Liver (tissue), 7 donors: ENCODE measurements at regions not wholly inside any gene's neighbourhood (a gene's known extent, or its start where the extent isn't known, plus 50 kb on each side); places are given as distances from the start of the nearest gene placed in this dataset.

Experiments
- DNase-seq: peaks from one replicate; pipeline ENCODE4 v3.0.0-alpha.2; 2017; ENCODE audit warnings: low spot score
- H3K27ac ChIP-seq, 2 donors: one replicate each; pipeline ENCODE4 v1.7.0; 2013; ENCODE audit warnings: inconsistent platforms in 2 of 2, low read length in 2 of 2, control low read depth in 1 of 2, low read depth in 1 of 2, mild to moderate bottlenecking in 1 of 2
- H3K27me3 ChIP-seq, 4 donors: one replicate each; pipeline versions ENCODE4 v1.6.1 to v1.7.0; 2013; ENCODE audit warnings: low read length in 3 of 4, inconsistent platforms in 1 of 4, mild to moderate bottlenecking in 1 of 4, moderate library complexity in 1 of 4; ENCODE audit not compliant: control insufficient read depth in 4 of 4, insufficient read depth in 4 of 4
- H3K36me3 ChIP-seq, 4 donors: one replicate each; pipeline versions ENCODE4 v1.6.1 to v1.7.0; 2013; ENCODE audit warnings: low read length in 3 of 4, mild to moderate bottlenecking in 3 of 4, low read depth in 1 of 4, moderate library complexity in 1 of 4; ENCODE audit not compliant: control insufficient read depth in 4 of 4, insufficient read depth in 3 of 4
- H3K4me1 ChIP-seq, 4 donors: one replicate each; pipeline versions ENCODE4 v1.6.1 to v1.7.0; 2013; ENCODE audit warnings: low read length in 3 of 4, mild to moderate bottlenecking in 3 of 4, moderate library complexity in 1 of 4; ENCODE audit not compliant: control insufficient read depth in 4 of 4, insufficient read depth in 4 of 4
- H3K4me3 ChIP-seq, 3 donors: one replicate each; pipeline versions ENCODE4 v1.6.1 to v1.7.0; 2013; ENCODE audit warnings: low read length in 3 of 3, control low read depth in 1 of 3, low read depth in 1 of 3, mild to moderate bottlenecking in 1 of 3
- H3K9ac ChIP-seq, 2 donors: one replicate each; pipeline ENCODE4 v1.7.0; 2013; ENCODE audit warnings: low read length in 2 of 2, mild to moderate bottlenecking in 2 of 2, moderate library complexity in 2 of 2, control low read depth in 1 of 2, low read depth in 1 of 2
- H3K9me3 ChIP-seq, 4 donors: one replicate each; pipeline versions ENCODE4 v1.6.1 to v1.7.0; 2013; ENCODE audit warnings: low read length in 3 of 4; ENCODE audit not compliant: control insufficient read depth in 4 of 4
- EGR1 ChIP-seq, 2 donors: IDR thresholded peaks; 2 replicates each; pipeline ENCODE4 v1.6.1; 2016 to 2018; ENCODE audit warnings: antibody characterized with exemption in 2 of 2, low read depth in 2 of 2
- FOXA2 ChIP-seq: IDR thresholded peaks from 2 replicates; pipeline ENCODE4 v1.6.1; 2016; ENCODE audit warnings: antibody characterized with exemption
- GABPA ChIP-seq, 2 donors: IDR thresholded peaks in 1 of 2; conservative IDR thresholded peaks in 1 of 2; 2 replicates each; pipeline ENCODE4 v1.6.1; 2016; ENCODE audit warnings: antibody characterized with exemption in 2 of 2, mild to moderate bottlenecking in 1 of 2, moderate library complexity in 1 of 2
- HNF4A ChIP-seq, 2 donors: conservative IDR thresholded peaks; 2 replicates each; pipeline ENCODE4 v1.6.1; 2016; ENCODE audit warnings: antibody characterized with exemption in 2 of 2, mild to moderate bottlenecking in 2 of 2
- HNF4G ChIP-seq: IDR thresholded peaks from 2 replicates; pipeline ENCODE4 v1.6.1; 2016; ENCODE audit warnings: antibody characterized with exemption
- JUND ChIP-seq, 2 donors: IDR thresholded peaks; 2 replicates each; pipeline ENCODE4 v1.6.1; 2016; ENCODE audit warnings: antibody characterized with exemption in 2 of 2
- NR2F2 ChIP-seq: IDR thresholded peaks from 2 replicates; pipeline ENCODE4 v1.6.1; 2016; ENCODE audit warnings: antibody characterized with exemption
- RAD21 ChIP-seq, 2 donors: IDR thresholded peaks; 2 replicates each; pipeline ENCODE4 v1.6.1; 2016; ENCODE audit warnings: antibody characterized with exemption in 2 of 2, mild to moderate bottlenecking in 2 of 2
- RXRA ChIP-seq, 2 donors: IDR thresholded peaks; 2 replicates each; pipeline ENCODE4 v1.6.1; 2017 to 2018; ENCODE audit warnings: antibody characterized with exemption in 2 of 2, mild to moderate bottlenecking in 1 of 2
- SP1 ChIP-seq: IDR thresholded peaks from 2 replicates; pipeline ENCODE4 v1.6.1; 2018; ENCODE audit warnings: antibody characterized with exemption, mild to moderate bottlenecking
- TAF1 ChIP-seq: conservative IDR thresholded peaks from 2 replicates; pipeline ENCODE4 v1.6.1; 2016; ENCODE audit warnings: antibody characterized with exemption, mild to moderate bottlenecking
- YY1 ChIP-seq: IDR thresholded peaks from 2 replicates; pipeline ENCODE4 v1.6.1; 2016; ENCODE audit warnings: antibody characterized with exemption, mild to moderate bottlenecking
- WGBS: extraction: QIAGEN DNeasy Blood & Tissue Kit; methylation state at CpG from one replicate; pipeline ENCODE4 v1.1.7; 2013; 5-methylcytosine and 5-hydroxymethylcytosine counted together
- TF ChIP-seq, protein P1 (sequence below): IDR thresholded peaks from 2 replicates; pipeline ENCODE4 v1.6.1; 2016; ENCODE audit warnings: antibody characterized with exemption, mild to moderate bottlenecking
- TF ChIP-seq, protein P2 (sequence below): IDR thresholded peaks from 2 replicates; pipeline ENCODE4 v1.6.1; 2016; ENCODE audit warnings: antibody characterized with exemption
- TF ChIP-seq, protein P3 (sequence below): IDR thresholded peaks from 2 replicates; pipeline ENCODE4 v1.6.1; 2016; ENCODE audit warnings: antibody characterized with exemption
- TF ChIP-seq, protein P4 (sequence below): IDR thresholded peaks from 2 replicates; pipeline ENCODE4 v1.6.1; 2016; ENCODE audit warnings: antibody characterized with exemption
- donor health status: healthy.
- donor health status: healthy.
- donor health status: healthy.
- donor health status: healthy.

DNA sequence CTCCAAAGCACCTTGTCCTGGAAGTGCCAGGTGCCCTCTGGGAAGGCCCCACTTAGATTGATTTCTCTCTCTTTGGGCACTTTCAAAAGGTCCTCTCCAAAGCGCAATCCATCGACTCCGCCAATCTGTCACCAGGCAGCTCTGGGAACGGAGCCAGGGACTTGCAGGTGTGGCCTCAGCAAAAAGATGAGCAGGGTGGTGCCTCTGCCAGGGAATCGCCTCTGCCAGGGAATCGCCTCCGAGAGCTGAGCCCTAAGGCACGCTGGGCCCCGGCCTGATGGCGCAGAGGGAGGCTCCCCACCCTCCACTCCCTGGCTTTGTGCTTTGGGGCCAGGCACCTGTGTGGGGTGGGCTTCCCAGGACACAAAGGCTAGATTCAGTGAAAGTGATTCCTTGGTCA, 1391.3 kb downstream of the TBC1D22A start:
- 83% methylated on average over 10 of the region's 10 CpGs for WGBS
- TF ChIP-seq HNF4G, result no peak
- TF ChIP-seq, protein P1, sequence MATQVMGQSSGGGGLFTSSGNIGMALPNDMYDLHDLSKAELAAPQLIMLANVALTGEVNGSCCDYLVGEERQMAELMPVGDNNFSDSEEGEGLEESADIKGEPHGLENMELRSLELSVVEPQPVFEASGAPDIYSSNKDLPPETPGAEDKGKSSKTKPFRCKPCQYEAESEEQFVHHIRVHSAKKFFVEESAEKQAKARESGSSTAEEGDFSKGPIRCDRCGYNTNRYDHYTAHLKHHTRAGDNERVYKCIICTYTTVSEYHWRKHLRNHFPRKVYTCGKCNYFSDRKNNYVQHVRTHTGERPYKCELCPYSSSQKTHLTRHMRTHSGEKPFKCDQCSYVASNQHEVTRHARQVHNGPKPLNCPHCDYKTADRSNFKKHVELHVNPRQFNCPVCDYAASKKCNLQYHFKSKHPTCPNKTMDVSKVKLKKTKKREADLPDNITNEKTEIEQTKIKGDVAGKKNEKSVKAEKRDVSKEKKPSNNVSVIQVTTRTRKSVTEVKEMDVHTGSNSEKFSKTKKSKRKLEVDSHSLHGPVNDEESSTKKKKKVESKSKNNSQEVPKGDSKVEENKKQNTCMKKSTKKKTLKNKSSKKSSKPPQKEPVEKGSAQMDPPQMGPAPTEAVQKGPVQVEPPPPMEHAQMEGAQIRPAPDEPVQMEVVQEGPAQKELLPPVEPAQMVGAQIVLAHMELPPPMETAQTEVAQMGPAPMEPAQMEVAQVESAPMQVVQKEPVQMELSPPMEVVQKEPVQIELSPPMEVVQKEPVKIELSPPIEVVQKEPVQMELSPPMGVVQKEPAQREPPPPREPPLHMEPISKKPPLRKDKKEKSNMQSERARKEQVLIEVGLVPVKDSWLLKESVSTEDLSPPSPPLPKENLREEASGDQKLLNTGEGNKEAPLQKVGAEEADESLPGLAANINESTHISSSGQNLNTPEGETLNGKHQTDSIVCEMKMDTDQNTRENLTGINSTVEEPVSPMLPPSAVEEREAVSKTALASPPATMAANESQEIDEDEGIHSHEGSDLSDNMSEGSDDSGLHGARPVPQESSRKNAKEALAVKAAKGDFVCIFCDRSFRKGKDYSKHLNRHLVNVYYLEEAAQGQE, result no peak
- TF ChIP-seq, protein P2, sequence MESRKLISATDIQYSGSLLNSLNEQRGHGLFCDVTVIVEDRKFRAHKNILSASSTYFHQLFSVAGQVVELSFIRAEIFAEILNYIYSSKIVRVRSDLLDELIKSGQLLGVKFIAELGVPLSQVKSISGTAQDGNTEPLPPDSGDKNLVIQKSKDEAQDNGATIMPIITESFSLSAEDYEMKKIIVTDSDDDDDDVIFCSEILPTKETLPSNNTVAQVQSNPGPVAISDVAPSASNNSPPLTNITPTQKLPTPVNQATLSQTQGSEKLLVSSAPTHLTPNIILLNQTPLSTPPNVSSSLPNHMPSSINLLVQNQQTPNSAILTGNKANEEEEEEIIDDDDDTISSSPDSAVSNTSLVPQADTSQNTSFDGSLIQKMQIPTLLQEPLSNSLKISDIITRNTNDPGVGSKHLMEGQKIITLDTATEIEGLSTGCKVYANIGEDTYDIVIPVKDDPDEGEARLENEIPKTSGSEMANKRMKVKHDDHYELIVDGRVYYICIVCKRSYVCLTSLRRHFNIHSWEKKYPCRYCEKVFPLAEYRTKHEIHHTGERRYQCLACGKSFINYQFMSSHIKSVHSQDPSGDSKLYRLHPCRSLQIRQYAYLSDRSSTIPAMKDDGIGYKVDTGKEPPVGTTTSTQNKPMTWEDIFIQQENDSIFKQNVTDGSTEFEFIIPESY, result no peak
- no peak for TF ChIP-seq RXRA (IDR thresholded peaks at IDR 0.05)
- TF ChIP-seq HNF4A (conservative IDR thresholded peaks at IDR 0.05), result no peak
- TF ChIP-seq RAD21 (IDR thresholded peaks at IDR 0.05), result no peak
- no peak for TF ChIP-seq FOXA2
- no peak for TF ChIP-seq NR2F2
- TF ChIP-seq, protein P3, sequence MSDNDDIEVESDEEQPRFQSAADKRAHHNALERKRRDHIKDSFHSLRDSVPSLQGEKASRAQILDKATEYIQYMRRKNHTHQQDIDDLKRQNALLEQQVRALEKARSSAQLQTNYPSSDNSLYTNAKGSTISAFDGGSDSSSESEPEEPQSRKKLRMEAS, result no peak
- no peak for TF ChIP-seq YY1
- TF ChIP-seq JUND (IDR thresholded peaks at IDR 0.05), result no peak
- TF ChIP-seq GABPA (IDR thresholded peaks at IDR 0.05 in 1 of 2, conservative IDR thresholded peaks at IDR 0.05 in 1 of 2), result no peak
- TF ChIP-seq, protein P4, sequence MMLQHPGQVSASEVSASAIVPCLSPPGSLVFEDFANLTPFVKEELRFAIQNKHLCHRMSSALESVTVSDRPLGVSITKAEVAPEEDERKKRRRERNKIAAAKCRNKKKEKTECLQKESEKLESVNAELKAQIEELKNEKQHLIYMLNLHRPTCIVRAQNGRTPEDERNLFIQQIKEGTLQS, result no peak

DNA sequence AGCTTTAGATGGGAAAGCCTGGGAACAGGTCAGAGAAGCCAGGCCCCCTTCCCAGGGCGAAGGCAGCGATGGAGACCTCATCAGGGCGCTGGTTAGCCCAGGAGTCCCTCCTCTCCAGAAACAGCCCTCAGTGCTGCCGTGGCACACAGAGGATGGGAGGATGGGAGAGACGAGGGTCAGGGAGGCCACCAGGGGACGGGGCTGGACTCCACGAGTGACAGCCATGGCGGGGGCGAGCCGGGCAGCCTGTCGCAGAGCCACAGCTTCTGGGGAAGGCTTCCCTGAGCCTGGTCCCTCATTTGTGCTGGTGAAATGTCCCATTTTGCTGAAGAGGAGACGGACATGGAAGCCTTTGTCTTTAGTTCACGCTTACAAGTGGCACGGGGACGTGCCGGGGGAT, 1390.5 kb downstream of the TBC1D22A start:
- H3K27me3 ChIP-seq, result no peaks in the 10 kb centered on the region
- no peak overlapping the region for H3K27ac ChIP-seq
- 75% methylated on average over 16 of the region's 16 CpGs for WGBS
- no peak overlapping the region for H3K9ac ChIP-seq
- no peak for DNase-seq
- H3K4me1 ChIP-seq, result no peaks in the 10 kb centered on the region
- no peak overlapping the region for H3K4me3 ChIP-seq
- H3K9me3 ChIP-seq, result peaks cover 0 to 3% (median 0%) of the 10 kb centered on the region in 4 donors
- no peaks in the 10 kb centered on the region for H3K36me3 ChIP-seq
- TF ChIP-seq, protein P3, result no peak
- TF ChIP-seq YY1 (no peak), SP1 (no peak), FOXA2 (no peak), RXRA (IDR thresholded peaks at IDR 0.05) (no peak), HNF4A (conservative IDR thresholded peaks at IDR 0.05) (no peak), JUND (IDR thresholded peaks at IDR 0.05) (no peak), GABPA (IDR thresholded peaks at IDR 0.05 in 1 of 2, conservative IDR thresholded peaks at IDR 0.05 in 1 of 2) (no peak), TAF1 (no peak), NR2F2 (no peak), RAD21 (IDR thresholded peaks at IDR 0.05) (no peak), HNF4G (no peak), EGR1 (IDR thresholded peaks at IDR 0.05; ENCODE audit: low read depth in 2 of 2) (no peak)
- TF ChIP-seq, protein P4, result no peak
- TF ChIP-seq, protein P1, result no peak
- TF ChIP-seq, protein P2, result no peak

More for the DNA sequence above, 1391.3 kb downstream of the TBC1D22A start:
- Histone ChIP-seq H3K4me1 (no peaks in the 10 kb centered on the region), H3K4me3 (no peak overlapping the region), H3K9me3 (peaks cover 0 to 3% (median 0%) of the 10 kb centered on the region in 4 donors), H3K27me3 (no peaks in the 10 kb centered on the region), H3K9ac (no peak overlapping the region), H3K27ac (no peak overlapping the region), H3K36me3 (no peaks in the 10 kb centered on the region)
- no peak for DNase-seq
